HL-60 (cell line): ENCODE measurements at regions not wholly inside any gene's neighbourhood (a gene's known extent, or its start where the extent isn't known, plus 50 kb on each side); places are given as distances from the start of the nearest gene placed in this dataset.

ENCODE experiments used
- DNase-seq, 2 experiments: peaks; one replicate each; pipeline ENCODE4 v3.0.0-alpha.2; 2010 to 2020; ENCODE audit warnings: low read depth in 1 of 2, low spot score in 1 of 2
- H3K27ac ChIP-seq: fragments of 250-450 bp; sonication (Bioruptor Pico); replicated peaks from 2 replicates; pipeline ENCODE4 v1.5.1; 2020; ENCODE audit warnings: mild to moderate bottlenecking, moderate library complexity
- H3K27me3 ChIP-seq: fragments of 250-450 bp; sonication (Bioruptor Pico); 2 replicates; pipeline ENCODE4 v1.5.1; 2021; ENCODE audit warnings: mild to moderate bottlenecking, moderate library complexity; ENCODE audit not compliant: insufficient read depth, poor library complexity, severe bottlenecking
- H3K4me3 ChIP-seq: replicated peaks from 2 replicates; pipeline ENCODE4 v1.5.1; 2011; ENCODE audit warnings: mild to moderate bottlenecking, control low read depth, low read length; ENCODE audit not compliant: insufficient read depth
- GABPA ChIP-seq: IDR thresholded peaks from 2 replicates; pipeline ENCODE4 v1.6.1; 2012; ENCODE audit warnings: low read depth
- POLR2AphosphoS5 ChIP-seq: IDR thresholded peaks from 2 replicates; pipeline ENCODE4 v1.6.1; 2012; ENCODE audit warnings: low read depth
- SPI1 ChIP-seq: IDR thresholded peaks from 2 replicates; pipeline ENCODE4 v1.6.1; 2012; ENCODE audit warnings: low read depth, mild to moderate bottlenecking, borderline replicate concordance
- TF ChIP-seq, protein P1 (sequence below): IDR thresholded peaks from one replicate; pipeline ENCODE4 v1.5.1; 2011; ENCODE audit warnings: low read length, control low read depth, inconsistent platforms; ENCODE audit not compliant: insufficient read depth
- TF ChIP-seq, protein P2 (sequence below): IDR thresholded peaks from 2 replicates; pipeline ENCODE4 v1.6.1; 2012; ENCODE audit warnings: low read depth; ENCODE audit not compliant: insufficient replicate concordance

DNA sequence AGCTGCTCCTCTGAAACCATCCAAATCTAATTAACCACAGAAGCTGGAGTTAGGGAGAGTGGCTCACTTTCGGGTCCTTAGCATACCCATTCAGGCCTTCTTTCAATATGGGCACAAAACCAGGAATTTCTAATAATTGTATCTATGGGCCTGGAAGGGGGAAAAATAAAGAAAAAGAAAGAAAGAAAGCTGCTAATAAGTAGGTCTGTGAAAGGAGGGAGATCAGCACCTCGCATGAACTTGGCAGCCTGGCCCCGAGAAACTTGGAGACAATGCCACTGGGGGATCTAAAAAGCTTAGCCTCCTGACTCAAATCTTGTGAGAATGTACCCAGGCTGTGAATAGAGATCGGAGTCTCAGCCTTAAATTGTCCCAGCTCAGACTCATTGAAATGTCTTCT is 252.1 kb upstream of the SLC14A2 start:
- no peak for DNase-seq
- Histone ChIP-seq H3K4me3 (no peak overlapping the region), H3K27ac (no peak overlapping the region), H3K27me3 (peaks cover 4% of the 10 kb centered on the region)
- TF ChIP-seq SPI1 (no peak), GABPA (no peak), POLR2AphosphoS5 (no peak)
- TF ChIP-seq, protein P1, sequence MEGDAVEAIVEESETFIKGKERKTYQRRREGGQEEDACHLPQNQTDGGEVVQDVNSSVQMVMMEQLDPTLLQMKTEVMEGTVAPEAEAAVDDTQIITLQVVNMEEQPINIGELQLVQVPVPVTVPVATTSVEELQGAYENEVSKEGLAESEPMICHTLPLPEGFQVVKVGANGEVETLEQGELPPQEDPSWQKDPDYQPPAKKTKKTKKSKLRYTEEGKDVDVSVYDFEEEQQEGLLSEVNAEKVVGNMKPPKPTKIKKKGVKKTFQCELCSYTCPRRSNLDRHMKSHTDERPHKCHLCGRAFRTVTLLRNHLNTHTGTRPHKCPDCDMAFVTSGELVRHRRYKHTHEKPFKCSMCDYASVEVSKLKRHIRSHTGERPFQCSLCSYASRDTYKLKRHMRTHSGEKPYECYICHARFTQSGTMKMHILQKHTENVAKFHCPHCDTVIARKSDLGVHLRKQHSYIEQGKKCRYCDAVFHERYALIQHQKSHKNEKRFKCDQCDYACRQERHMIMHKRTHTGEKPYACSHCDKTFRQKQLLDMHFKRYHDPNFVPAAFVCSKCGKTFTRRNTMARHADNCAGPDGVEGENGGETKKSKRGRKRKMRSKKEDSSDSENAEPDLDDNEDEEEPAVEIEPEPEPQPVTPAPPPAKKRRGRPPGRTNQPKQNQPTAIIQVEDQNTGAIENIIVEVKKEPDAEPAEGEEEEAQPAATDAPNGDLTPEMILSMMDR: no peak
- TF ChIP-seq, protein P2, sequence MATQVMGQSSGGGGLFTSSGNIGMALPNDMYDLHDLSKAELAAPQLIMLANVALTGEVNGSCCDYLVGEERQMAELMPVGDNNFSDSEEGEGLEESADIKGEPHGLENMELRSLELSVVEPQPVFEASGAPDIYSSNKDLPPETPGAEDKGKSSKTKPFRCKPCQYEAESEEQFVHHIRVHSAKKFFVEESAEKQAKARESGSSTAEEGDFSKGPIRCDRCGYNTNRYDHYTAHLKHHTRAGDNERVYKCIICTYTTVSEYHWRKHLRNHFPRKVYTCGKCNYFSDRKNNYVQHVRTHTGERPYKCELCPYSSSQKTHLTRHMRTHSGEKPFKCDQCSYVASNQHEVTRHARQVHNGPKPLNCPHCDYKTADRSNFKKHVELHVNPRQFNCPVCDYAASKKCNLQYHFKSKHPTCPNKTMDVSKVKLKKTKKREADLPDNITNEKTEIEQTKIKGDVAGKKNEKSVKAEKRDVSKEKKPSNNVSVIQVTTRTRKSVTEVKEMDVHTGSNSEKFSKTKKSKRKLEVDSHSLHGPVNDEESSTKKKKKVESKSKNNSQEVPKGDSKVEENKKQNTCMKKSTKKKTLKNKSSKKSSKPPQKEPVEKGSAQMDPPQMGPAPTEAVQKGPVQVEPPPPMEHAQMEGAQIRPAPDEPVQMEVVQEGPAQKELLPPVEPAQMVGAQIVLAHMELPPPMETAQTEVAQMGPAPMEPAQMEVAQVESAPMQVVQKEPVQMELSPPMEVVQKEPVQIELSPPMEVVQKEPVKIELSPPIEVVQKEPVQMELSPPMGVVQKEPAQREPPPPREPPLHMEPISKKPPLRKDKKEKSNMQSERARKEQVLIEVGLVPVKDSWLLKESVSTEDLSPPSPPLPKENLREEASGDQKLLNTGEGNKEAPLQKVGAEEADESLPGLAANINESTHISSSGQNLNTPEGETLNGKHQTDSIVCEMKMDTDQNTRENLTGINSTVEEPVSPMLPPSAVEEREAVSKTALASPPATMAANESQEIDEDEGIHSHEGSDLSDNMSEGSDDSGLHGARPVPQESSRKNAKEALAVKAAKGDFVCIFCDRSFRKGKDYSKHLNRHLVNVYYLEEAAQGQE: no peak

DNA sequence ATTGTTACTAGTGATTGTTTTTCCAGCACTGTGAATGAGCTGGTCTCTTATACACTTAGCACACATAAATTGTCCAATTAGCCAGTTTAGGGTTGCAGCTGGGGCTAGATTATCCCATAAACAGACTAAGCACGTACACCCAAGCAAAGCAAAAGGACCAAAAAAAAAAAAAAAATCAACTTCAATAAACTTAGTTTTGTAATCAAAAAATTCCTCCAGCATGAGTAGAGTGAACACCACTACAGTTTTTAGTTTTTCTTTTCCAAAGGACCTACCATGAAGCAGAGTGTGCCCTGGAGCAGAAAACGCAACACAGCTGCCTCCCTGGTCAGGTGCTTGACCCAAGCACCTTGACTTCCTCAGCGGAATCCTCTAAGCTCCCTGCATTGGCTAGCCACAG is 249.4 kb upstream of the SLC14A2 start:
- Histone ChIP-seq H3K27ac (no peak overlapping the region), H3K4me3 (no peak overlapping the region), H3K27me3 (peaks cover 4% of the 10 kb centered on the region)
- TF ChIP-seq, protein P2: no peak
- no peak for TF ChIP-seq SPI1
- TF ChIP-seq, protein P1: no peak
- no peak for TF ChIP-seq POLR2AphosphoS5
- no peak for TF ChIP-seq GABPA
- DNase-seq: no peak

DNA sequence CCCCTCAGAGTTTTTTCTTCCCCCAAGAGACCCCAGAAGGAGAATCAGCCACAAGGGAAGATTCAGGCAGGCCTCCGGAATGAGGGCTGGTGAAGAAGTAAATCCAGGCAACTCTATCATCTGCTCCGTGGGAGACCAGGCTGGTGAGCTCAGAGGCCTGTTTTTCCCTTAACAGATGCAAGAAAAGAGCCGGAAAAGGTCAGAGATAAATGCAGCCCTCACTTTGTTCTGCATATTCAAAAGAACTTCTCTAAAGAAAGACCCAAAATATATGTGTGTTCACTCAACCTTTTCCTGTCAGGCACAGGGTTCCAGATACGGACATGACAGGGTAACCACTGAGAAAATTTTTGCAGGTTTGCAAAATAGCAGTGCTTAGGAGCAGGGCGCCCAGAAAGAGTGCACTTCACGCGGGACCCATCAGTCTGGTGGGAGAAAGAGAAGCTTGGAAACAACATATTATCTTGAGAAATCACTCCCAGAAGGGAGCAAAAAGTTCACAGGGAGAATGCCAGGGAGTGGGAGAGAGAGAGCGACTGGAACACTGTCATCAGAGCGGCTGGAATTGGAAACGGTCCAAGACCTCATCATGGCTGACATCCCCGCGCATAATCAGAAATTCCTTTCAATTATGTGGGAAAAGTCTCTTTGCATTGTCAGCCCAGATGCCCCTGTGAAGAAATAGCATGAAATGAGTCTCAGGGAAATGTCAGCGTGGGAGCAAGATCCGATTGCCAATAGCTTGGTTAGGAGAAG is 244.8 kb upstream of the SLC14A2 start:
- TF ChIP-seq POLR2AphosphoS5: no peak
- TF ChIP-seq, protein P2: no peak
- no peak for TF ChIP-seq GABPA
- no peak for TF ChIP-seq SPI1
- TF ChIP-seq, protein P1: no peak
- DNase-seq: no peak
- no peak overlapping the region for H3K4me3 ChIP-seq
- no peak overlapping the region for H3K27ac ChIP-seq
- H3K27me3 ChIP-seq: peaks cover 4% of the 10 kb centered on the region
